Endothelial cell (in vitro differentiated cells): ENCODE measurements at regions not wholly inside any gene's neighbourhood (a gene's known extent, or its start where the extent isn't known, plus 50 kb on each side); places are given as distances from the start of the nearest gene placed in this dataset.
"Not testable (repeated sequence)": the region's sequence is repeated elsewhere in the genome, so short reads cannot be mapped to it uniquely, and the experiment has no call there.

Experiments
- DNase-seq: peaks from one replicate; pipeline ENCODE4 v3.0.0; 2021; ENCODE audit warnings: low spot score
- H3K27ac Mint-ChIP-seq: one replicate; pipeline ENCODE4 v1.8.0; 2021; ENCODE audit warnings: mixed read lengths, inconsistent platforms; ENCODE audit not compliant: unreplicated experiment
- H3K27me3 Mint-ChIP-seq: one replicate; pipeline ENCODE4 v1.8.0; 2021; ENCODE audit warnings: mild to moderate bottlenecking, moderate library complexity, mixed read lengths, inconsistent platforms; ENCODE audit not compliant: unreplicated experiment
- H3K36me3 Mint-ChIP-seq: one replicate; pipeline ENCODE4 v1.8.0; 2021; ENCODE audit warnings: mild to moderate bottlenecking, low read depth, mixed read lengths, inconsistent platforms; ENCODE audit not compliant: unreplicated experiment
- H3K4me1 Mint-ChIP-seq: one replicate; pipeline ENCODE4 v1.8.0; 2021; ENCODE audit warnings: mild to moderate bottlenecking, mixed read lengths, inconsistent platforms; ENCODE audit not compliant: unreplicated experiment
- H3K4me3 Mint-ChIP-seq: one replicate; pipeline ENCODE4 v1.8.0; 2021; ENCODE audit warnings: mild to moderate bottlenecking, mixed read lengths, inconsistent platforms; ENCODE audit not compliant: unreplicated experiment
- H3K9me3 Mint-ChIP-seq: one replicate; pipeline ENCODE4 v1.8.0; 2021; ENCODE audit warnings: mixed read lengths, inconsistent platforms; ENCODE audit not compliant: unreplicated experiment
- CTCF ChIP-seq: fragments of 200-600 bp; sonication (generic); IDR thresholded peaks from one replicate; pipeline ENCODE4 v1.5.0; 2021; ENCODE audit warnings: antibody characterized with exemption; ENCODE audit not compliant: unreplicated experiment

GRCh38 chr7:110502888-110503465, 588.0 kb upstream of the LRRN3 start:
- Mint-ChIP-seq H3K27me3 (no peaks in the 10 kb centered on the region), H3K9me3 (no peaks in the 10 kb centered on the region), H3K4me1 (no peaks in the 10 kb centered on the region), H3K4me3 (no peak overlapping the region), H3K27ac (no peak overlapping the region), H3K36me3 (no peaks in the 10 kb centered on the region)
- TF ChIP-seq CTCF = no peak
- DNase-seq = no peak

- Mint-ChIP-seq H3K36me3 (no peaks in the 10 kb centered on the region), H3K4me3 (no peak overlapping the region), H3K9me3 (no peaks in the 10 kb centered on the region), H3K27ac (no peak overlapping the region), H3K4me1 (no peaks in the 10 kb centered on the region), H3K27me3 (no peaks in the 10 kb centered on the region)
- no peak for TF ChIP-seq CTCF
- no peak for DNase-seq
These were observed 583.6 kb upstream of the LRRN3 start for GRCh38 chr7:110507369-110507768.

- no peak overlapping the region for H3K4me3 Mint-ChIP-seq
- no peaks in the 10 kb centered on the region for H3K27me3 Mint-ChIP-seq
- TF ChIP-seq CTCF = no peak
- H3K36me3 Mint-ChIP-seq = no peaks in the 10 kb centered on the region
- H3K4me1 Mint-ChIP-seq = no peaks in the 10 kb centered on the region
- no peak overlapping the region for H3K27ac Mint-ChIP-seq
- DNase-seq = no peak
- H3K9me3 Mint-ChIP-seq = no peaks in the 10 kb centered on the region
These were observed 583.1 kb upstream of the LRRN3 start for GRCh38 chr7:110507832-110508231.

GRCh38 chr7:110514975-110515551, 575.9 kb upstream of the LRRN3 start:
- not testable (repeated sequence) for H3K4me3 Mint-ChIP-seq, H3K27ac Mint-ChIP-seq, H3K4me1 Mint-ChIP-seq, H3K9me3 Mint-ChIP-seq, DNase-seq, H3K36me3 Mint-ChIP-seq, H3K27me3 Mint-ChIP-seq

- no peaks in the 10 kb centered on the region for H3K4me1 Mint-ChIP-seq
- H3K36me3 Mint-ChIP-seq = peaks cover 5% of the 10 kb centered on the region
- TF ChIP-seq CTCF = no peak
- no peak for DNase-seq
- H3K27me3 Mint-ChIP-seq = peaks cover 2% of the 10 kb centered on the region
- H3K4me3 Mint-ChIP-seq = no peak overlapping the region
- H3K27ac Mint-ChIP-seq = no peak overlapping the region
- H3K9me3 Mint-ChIP-seq = peaks cover 7% of the 10 kb centered on the region
These were observed 571.1 kb upstream of the LRRN3 start for GRCh38 chr7:110519851-110520250.
